HG03469 (cell line): ENCODE measurements at regions not wholly inside any gene's neighbourhood (a gene's known extent, or its start where the extent isn't known, plus 50 kb on each side); places are given as distances from the start of the nearest gene placed in this dataset.

ENCODE experiments used
- ATAC-seq: cut with Tn5 transposase; IDR thresholded peaks from one replicate; pipeline ENCODE4 v1.9.1; 2021; ENCODE audit warnings: mild to moderate bottlenecking, moderate library complexity, moderate number of reproducible peaks; ENCODE audit not compliant: unreplicated experiment

DNA sequence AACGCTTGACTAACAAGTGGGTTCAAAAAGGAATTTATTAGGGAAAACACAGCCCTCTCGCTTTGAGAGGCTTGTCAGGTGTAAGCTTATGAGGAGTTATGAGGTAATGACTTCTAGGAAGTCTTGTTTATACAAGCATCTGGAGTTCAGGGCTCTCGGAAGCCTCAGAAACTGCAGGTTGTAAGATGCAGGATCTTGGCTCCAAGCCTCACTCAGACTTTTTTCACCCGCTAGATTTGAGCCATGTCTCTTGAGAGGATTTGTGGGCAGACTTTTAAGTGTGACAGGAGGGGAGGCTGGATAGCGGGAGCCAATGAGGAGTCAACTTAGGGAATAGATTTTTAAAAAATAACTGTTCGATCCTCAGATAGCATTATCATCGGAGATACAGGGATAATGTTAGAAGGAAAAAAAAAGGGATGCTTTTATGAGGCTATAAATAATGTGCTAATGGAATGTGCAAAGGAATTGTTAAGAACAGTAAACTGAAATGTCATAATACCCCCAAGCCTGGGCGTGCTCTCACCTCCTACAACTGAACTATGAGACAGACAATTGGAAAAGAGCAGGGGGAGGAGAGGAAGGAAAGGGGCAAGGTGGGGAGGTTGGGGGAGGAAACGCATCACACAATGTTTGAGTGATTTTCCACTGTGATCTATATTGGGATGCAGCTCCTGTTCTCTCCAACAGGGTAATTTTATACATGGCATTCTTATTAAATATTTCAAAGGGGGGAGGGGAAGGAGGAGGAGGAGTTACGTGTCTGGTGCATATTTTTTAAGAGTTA is 107.4 kb upstream of the ESRRG start:
- ATAC-seq, result no peak

DNA sequence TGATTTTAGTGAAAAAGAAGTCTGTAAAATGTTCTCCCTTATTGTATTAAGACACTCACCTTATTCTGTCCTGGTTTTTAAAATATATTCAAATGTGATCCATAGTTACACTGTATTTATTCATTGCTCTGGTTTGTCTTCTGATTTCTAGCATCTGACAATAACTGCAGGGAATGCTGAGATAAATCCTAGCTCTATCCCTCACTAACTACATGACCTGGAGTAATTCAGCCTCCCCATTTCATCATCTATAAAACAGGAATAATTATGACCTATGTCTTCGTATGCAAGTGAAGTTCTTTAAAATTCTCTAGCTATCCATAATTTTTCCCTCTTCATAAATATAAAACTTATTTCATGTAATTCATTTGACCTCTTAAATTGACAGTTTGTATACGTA is 104.0 kb upstream of the ESRRG start:
- ATAC-seq, result no peak

GRCh38 chr1:216826646-216827045 is 103.4 kb upstream of the ESRRG start:
- ATAC-seq, result no peak

DNA sequence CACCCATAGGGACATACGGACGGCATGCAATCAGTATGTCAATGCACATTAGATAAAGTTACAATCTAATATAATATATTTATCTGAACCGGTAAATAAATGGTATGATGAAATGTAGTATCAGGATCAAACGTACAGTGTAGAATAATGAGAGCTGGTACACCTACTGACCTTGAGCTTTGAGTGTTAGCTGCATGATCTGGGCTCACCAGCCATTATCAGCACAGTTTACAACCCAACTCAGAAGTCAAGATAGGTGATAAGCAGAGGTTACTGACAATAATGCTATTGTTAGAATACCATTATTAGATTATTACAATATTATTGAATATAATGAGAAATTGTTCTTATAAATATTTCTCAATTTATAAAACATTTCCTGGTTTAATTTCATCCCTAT is 103.0 kb upstream of the ESRRG start:
- ATAC-seq, result no peak

- no peak for ATAC-seq
These were observed 102.3 kb upstream of the ESRRG start for GRCh38 chr1:216825557-216825956.

- no peak for ATAC-seq
These were observed 101.3 kb upstream of the ESRRG start for GRCh38 chr1:216824511-216824910.

DNA sequence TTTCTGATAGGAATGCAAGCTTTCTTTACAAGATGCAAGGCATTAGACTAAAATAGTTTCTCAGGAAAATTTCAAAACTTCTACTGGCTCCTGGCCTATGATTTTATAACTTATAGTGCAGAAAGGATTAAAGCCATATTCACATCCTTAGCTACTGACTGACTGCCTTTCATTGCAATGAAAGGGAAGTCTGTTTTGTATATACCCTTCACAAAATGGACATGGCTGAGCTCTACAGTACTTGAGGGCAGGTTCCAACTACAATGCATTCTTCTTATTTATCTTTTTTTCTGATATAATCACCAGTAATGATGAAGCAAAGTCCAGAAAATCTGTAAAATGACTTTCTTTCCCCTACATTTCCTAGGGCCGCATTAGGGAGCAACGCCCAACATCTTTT is 100.5 kb upstream of the ESRRG start:
- ATAC-seq, result no peak

- no peak for ATAC-seq
These were observed 99.3 kb upstream of the ESRRG start for GRCh38 chr1:216822480-216822879.

- no peak for ATAC-seq
These were observed 97.1 kb upstream of the ESRRG start for GRCh38 chr1:216820345-216820744.

- ATAC-seq, result no peak
These were observed 95.1 kb upstream of the ESRRG start for GRCh38 chr1:216818284-216818683.

DNA sequence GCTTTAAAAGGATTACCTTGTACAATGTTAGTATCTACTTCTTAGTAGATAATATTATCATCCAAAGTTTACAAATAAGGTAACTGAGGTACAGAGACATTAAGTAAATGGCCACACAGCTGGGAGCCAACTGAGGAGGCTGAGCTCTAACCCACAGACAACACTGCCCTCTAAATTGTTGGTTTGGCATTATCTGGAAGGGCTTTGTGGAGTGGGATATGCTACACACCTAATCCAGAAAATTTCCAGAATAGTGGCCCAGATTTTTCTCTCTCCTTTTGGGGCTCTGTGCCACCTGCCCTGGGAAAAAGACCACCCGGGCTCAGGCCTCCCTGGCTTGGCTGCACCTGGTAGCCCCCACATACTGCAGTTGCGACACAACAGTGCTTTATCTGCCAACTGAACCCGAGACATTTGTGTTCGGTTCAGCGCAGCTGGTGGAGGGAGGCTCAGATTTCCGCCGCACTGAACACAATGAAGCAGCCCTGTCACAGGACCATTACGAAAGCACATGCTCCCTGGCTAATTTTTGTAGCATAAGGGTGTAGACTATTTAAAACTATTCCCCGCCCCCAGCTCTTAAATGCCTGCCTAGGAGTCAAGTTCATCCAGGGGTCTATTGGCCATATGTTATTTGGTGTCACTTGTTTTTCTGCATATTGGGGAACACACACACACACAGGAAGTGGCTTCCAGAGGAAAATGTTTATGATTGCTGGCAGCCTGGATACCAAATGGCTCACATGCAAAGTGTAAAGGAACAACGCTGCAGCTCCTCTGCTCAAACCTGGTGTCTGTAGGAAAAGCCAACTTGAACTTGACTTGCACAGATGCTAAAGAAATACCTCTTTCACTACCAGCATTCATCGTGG is 92.3 kb upstream of the ESRRG start:
- ATAC-seq, result no peak

- no peak for ATAC-seq
These were observed 91.5 kb upstream of the ESRRG start for GRCh38 chr1:216814576-216815259.

GRCh38 chr1:216812966-216813365 is 89.7 kb upstream of the ESRRG start:
- ATAC-seq, result no peak

- no peak for ATAC-seq
These were observed 86.4 kb upstream of the ESRRG start for GRCh38 chr1:216809649-216810048.

DNA sequence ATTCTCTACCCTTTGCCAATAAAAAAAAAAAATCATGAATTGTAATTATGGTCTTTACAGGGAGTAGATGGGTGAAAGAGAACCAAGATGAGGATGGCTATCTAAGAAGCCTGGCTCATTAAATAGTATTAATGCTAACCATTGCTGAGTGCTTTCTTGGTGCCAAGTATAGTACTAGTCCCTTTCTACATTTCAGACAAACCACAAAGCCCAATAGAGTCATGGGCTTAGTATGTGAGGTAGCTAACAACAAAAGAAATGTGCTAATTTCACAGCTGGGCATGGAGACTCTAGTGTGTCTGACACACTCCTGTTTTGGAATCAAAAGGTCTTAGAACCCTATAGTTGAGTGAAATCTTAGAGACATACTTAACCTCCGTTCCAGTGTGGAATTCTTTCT is 84.5 kb upstream of the ESRRG start:
- ATAC-seq, result no peak

DNA sequence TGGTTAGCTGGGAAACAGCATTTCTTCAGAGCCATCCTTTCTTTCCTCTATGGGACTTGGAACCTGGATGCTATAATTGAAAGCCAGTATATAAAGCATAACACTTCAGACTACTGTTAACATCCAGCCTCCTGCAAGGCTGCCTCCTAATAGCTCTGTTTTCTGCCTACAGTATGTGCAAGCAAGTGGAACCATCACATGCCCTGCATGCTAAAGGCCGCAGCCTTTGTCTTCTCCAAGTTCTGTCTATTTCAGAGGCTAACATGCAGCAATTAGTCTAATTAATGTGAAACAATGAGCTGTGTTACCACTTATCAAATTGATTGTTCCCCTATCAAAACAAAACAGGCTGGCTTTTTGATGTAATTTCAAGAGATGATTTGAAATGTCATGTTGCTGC is 82.7 kb upstream of the ESRRG start:
- no peak for ATAC-seq

GRCh38 chr1:216805233-216805632 is 82.0 kb upstream of the ESRRG start:
- no peak for ATAC-seq

DNA sequence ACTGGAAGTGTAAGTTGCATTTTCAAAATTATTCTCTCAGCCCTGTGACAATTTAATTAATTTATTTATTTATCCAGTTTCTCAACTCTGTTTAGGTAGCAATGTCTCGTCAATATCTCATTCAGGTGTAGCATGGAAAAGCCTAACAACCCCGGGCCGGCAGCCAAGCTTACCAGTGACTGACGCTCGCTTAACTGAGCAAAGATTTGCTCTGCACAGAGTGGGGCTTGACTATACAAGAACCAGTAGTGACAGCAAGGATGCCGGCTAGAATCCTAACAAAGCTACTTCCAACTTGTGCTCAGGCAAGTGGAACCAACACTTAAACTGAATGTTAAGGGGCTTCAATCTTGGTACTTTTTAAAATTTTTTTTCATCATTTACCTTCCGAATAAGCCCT is 80.9 kb upstream of the ESRRG start:
- no peak for ATAC-seq

GRCh38 chr1:216794586-216794985 is 71.4 kb upstream of the ESRRG start:
- no peak for ATAC-seq

DNA sequence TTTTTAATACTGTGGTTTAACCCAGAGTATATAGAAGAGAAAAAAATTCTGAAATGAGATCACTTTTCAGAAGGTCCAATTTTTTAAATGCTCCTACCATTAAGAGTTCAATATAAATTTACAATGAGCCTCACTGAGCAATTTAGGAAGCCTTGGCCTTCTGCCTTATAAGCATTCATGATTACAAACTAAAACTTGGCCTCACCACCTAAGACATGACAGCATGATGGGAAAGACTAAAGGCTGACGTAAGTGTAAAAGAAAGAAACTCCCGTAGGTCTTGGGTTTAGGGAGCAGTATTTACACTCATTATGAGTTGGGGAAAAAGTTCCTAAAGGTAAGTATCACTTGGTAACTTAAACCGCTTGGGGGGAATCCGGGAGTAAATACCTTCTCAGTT is 70.7 kb upstream of the ESRRG start:
- no peak for ATAC-seq

DNA sequence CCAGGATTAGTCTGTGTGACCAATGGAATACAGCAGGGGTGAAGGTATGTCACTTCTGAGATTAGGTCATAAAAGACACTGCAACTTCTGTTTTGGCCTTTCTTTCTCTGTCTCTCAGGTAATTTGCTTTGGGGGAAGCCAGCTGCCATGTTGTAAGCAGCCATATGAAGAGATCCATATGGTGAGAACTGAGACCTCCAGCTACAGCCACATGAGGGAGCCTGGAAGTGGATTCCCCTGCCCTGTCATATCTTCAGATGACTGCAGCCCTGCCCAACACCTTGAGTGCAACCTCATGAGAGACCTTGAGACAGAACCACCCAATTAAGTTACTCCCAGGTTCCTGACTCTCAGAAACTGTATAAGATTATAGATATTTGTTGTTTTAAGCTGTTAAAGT is 70.1 kb upstream of the ESRRG start:
- ATAC-seq, result no peak

GRCh38 chr1:216788671-216789070 is 65.4 kb upstream of the ESRRG start:
- ATAC-seq, result no peak
